ENCODE measurements at regions not wholly inside any gene's neighbourhood (a gene's known extent, or its start where the extent isn't known, plus 50 kb on each side); places are given as distances from the start of the nearest gene placed in this dataset.

- no peak for DNase-seq
Measured at GRCh38 chr2:120401275-120402066, 55.5 kb downstream of the INHBB start.

- DNase-seq = no peak
Measured at GRCh38 chr2:120402067-120402433, 56.1 kb downstream of the INHBB start.

DNA sequence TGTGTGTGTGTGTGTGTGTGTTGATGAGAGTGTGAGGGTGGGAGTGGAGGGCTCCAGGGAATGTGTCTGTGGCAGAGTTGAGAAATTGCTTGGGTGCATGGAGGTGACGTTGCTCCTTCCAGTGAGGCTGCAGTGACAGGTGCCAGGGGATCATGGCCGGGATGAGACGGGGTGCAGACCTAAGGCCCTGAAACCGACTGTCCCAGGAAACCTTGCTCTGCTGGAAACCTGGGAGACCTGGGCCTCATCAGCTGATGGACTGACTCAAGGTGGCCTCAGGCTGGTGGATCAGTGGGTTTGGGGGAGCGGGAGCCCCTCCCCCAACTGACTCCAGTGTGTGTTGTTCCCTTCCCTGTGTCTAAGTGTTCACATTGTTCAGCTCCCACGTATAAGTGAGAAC lies 56.6 kb downstream of the INHBB start:
- no peak for DNase-seq

GRCh38 chr2:120403261-120403660 lies 57.3 kb downstream of the INHBB start:
- no peak for DNase-seq

GRCh38 chr2:120403676-120404075 lies 57.7 kb downstream of the INHBB start:
- DNase-seq = no peak

GRCh38 chr2:120404274-120404673 lies 58.3 kb downstream of the INHBB start:
- no peak for DNase-seq

DNA sequence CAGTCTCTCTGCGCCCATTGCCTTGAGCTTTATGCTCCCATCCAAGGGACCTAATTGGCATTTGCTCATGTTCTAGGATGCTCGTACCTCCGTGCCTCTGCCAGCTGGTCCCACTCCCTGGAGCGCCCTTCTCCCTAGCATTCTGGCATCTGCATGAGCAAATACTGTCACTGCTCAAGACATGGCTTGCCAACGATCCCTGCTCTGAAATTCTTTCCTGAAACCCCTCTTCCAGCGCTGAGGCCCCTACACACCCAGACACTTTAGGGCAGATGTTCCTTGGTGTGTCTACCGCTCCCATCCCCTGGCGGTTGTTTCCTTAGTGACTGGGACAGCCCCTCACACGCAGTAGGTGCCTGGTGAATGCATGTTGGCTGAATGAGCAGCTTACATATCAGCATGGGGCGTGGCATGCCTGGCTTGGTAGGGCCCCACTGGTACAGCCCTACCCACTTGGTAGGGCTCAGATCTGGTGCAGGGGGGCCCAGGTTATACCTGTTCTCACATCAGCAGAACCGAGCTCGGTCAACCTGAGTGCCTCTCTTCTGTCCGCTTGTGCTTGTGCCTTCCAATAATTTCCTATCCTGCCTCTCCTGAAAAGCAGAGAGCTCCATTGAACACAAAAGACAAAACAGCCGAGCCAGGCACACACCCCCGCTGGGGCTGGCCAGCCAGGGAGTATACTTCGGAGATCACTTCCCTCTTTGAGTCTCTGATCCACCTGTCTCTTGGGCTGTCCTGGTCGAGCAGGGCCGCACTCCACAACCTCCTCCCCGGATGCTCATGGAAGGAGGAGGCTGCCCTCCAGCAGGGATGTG lies 59.2 kb downstream of the INHBB start:
- no peak for DNase-seq

- DNase-seq = no peak
Measured at GRCh38 chr2:120405759-120406099, 59.8 kb downstream of the INHBB start.

- DNase-seq = no peak
Measured at GRCh38 chr2:120406566-120406965, 60.6 kb downstream of the INHBB start.

DNA sequence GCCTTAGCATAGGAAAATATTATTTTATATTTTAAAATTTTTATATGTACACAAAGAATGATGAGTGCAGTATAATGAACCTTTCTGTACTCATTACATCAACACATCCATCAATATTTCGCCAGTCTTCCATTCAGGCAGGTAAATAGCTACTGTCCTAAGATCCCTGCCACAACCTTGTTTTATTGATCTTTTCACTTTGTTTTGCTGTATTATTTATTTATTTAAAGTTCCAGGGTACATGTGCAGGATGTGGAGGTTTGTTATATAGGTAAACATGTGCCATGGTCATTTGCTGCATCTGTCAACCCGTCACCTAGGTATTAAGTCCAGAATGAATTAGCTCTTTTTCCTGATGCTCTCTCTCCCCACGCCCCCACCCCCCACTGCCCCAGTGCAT lies 64.6 kb downstream of the INHBB start:
- DNase-seq = no peak

GRCh38 chr2:120415060-120415459 lies 69.1 kb downstream of the INHBB start:
- no peak for DNase-seq

DNA sequence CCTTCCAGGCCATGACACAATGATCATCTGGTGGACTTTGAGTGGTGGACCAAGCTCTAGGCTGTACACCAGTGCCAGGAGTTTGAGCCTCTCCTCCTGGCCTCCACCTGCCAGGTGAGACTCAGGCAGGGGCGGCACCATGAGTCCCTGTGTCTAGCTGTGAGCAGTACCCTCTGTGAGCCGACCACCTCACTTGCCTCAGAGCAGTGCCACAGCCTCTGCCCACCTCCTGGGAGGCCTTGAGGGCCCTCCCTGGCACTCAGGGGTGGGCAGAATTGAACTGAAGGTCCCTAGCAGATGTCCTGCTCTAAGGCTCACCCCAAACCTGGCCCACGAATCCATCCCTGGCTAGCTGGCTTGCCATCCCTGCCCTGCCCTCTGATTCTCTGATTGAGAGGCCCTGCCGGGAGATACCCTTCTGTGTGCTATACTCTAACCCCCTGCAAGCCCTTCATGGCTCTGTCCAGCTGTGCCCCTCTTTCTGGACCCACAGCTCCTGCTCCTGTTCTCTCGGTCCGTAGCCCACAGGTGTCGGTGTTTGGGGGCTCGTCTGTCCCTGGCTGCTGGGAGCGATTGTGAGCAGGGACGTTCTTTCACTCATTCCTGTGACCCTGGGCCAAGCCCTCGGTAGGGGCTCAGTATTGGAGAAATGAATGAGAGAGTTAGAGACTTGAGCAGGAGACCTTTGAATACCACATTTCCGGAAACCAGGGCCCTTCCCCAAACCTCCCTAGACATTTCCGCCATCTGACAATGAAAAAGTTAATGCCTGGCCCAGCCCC lies 70.0 kb downstream of the INHBB start:
- DNase-seq = no peak

- DNase-seq = no peak
Measured at GRCh38 chr2:120418174-120418787, 72.3 kb downstream of the INHBB start.

- DNase-seq = no peak
Measured at GRCh38 chr2:120419073-120419472, 73.1 kb downstream of the INHBB start.

GRCh38 chr2:120419955-120420354 lies 74.0 kb downstream of the INHBB start:
- DNase-seq = no peak

DNA sequence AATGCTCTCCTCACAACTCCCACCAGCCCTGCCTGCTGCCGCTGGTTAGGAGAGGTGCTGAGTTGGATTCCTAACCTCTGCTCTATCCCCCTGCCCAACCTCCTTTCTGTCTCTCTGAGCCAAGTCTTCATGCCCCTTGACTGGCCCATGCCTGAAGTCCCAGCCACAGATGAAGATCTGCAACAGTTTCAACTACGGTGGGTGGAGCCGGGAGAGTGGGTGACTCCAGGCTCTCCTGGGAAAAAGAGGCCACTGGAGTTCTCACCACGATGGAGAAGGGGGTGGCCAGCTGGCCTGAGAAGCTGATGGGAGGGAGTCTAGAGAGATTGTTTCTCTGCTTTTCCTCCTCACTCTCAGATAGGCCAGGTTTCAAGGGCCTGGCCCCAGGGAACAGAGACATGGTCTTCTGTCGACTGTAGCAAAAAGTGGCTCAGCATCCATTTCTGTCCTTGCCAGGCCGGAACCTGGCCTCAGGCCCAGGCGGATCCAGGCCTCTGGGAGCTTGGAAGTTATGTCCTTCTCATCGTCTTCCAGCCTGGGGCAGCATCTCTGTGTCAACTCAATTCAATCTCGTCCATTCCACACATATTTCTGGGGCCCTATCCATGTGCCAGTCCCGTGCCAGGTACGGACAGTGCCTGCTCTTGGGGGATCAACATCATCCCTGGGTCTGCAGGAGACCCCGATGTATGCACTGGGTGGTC lies 75.3 kb downstream of the INHBB start:
- DNase-seq = no peak

DNA sequence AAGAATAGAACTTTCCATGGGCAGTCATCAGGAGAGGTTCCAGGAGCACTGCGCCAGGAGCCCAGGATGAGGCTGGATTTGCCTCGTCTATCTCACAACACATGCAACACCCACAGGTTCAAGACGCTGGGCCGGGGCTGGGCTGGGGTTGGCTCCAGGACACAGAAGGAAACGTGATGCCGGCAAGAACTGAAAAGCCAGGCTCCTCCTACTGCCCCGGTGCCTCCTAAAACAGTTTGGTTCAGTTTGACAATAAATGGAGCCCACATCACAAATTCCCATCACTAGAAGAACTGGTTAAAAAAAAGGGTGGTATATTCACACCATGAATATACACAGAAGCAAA lies 75.9 kb downstream of the INHBB start:
- no peak for DNase-seq

DNA sequence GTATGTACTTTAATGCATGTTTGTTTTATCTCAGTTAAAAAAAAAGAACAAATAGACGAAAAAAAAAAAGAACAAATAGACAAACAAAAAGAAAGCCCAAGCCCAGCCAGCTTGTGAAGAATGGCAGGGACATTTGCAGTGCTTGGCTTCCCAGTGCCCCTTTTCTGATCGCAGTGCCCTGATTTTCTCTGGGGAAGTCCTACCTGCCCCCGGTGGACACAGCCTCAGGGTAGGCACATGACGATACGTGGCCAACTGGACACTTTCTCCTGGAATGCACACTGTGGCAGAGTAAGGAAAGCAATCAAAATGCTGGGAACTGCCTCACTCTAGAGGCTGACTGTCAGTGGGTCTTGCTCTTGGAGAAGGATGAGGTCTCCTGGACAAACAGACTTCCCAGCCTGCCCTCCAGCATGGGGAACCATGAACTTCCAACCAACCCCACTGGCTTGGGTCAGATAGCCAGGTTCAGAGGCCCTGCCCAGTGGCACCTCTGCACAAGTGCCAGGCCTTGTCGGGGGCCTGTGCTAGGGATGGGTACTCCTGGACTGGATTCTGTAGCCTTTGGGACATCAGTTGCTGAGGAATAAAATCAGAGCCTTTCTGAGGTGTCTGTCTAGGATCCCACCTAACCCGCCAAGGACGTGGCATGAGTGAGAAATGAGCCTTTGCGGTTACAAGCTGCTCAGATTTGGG lies 76.7 kb downstream of the INHBB start:
- DNase-seq = no peak

DNA sequence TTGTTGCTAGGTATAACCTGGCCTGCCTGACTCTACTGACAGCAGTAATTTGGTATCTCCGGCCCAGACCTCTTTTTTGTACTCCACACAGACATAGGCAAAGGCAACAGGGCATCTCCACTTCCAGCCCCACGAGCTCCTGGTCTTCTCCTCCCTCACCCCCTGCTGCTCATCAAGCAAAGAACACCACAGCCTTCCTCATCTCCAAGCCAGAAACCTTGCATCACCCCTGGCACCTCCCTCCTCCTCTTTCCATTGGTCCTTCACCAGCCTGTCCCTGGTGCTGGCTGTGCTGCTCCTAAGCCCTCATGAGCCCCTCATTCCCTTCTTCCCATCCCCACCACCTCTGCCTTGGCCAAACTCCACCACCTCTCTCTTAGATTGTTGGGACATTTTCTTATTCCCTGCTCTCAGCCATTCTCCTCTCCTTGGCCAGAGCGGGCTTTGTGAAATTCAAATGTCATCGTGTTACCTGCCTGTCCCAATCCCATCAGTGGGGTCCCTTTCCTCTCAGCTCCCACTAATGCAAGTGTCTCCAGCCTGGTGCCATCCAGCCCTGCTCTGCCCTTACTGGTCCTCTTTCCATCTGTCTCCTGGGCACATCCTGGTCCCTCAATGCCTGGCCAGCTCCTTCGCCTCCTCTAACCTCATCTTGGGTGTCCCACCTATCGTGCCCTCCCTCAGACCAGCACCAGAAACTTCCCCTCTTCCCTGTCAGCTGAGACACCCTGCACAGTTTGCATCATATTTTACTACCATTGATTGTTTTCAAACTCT lies 77.4 kb downstream of the INHBB start:
- no peak for DNase-seq

GRCh38 chr2:120424274-120424796 lies 78.4 kb downstream of the INHBB start:
- DNase-seq = no peak

DNA sequence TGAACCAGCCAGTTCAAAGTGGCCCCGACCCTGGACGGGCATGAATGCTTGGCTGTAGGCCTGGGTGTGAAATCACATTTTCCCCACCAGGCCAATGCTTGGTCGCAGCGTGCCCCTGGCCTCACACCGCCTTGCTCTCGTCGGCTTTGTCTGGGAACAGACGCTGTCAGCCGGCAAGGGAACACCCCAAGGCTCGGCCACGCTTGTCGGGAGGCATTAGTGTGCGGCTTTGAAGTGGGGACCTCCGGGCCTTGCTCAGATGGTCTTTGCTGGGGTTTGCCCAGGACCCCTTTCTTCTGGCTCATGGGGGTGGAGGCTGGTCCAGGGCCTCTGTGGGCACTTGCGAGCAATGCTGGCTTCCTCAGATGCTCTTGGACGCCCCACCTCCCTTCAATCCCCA lies 79.1 kb downstream of the INHBB start:
- DNase-seq = no peak
